Upper lobe of left lung (tissue), 4 donors: ENCODE measurements at regions not wholly inside any gene's neighbourhood (a gene's known extent, or its start where the extent isn't known, plus 50 kb on each side); places are given as distances from the start of the nearest gene placed in this dataset.

Source experiments
- POLR2A ChIP-seq, 4 donors: fragments of 450-650 bp; IDR thresholded peaks; one replicate each; pipeline ENCODE4 v1.5.1; 2016 to 2017; ENCODE audit warnings: antibody characterized with exemption in 4 of 4, mild to moderate bottlenecking in 2 of 4
- POLR2AphosphoS5 ChIP-seq, 2 donors: sonication (generic); formaldehyde crosslinking; IDR thresholded peaks; one replicate each; pipeline ENCODE4 v1.5.1; 2017; ENCODE audit warnings: antibody characterized with exemption in 2 of 2

DNA sequence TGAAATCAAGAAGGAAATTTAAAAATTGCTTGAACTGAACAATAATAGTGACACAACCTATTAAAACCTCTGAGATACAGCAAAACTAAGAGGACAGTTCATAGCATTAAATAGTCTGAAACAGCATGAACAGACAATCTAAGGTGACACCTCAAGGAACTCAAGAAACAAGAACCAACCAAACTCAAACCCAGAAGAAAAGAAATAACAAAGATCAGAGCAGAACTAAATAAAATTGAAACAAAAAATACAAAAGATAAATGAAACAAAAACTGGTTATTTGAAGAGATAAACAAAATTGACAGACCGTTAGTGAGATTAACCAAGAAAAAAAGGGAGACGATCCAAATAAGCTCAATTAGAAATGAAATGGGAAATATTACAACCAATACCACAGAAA, 122.8 kb upstream of the TOP3B start:
- TF ChIP-seq POLR2A (IDR thresholded peaks at IDR 0.05), result no peak
- no peak for TF ChIP-seq POLR2AphosphoS5 (IDR thresholded peaks at IDR 0.05)
